H1 (cell line): ENCODE measurements at regions not wholly inside any gene's neighbourhood (a gene's known extent, or its start where the extent isn't known, plus 50 kb on each side); places are given as distances from the start of the nearest gene placed in this dataset.

Experiments used
- ASH2L ChIP-seq: fragments of 200-600, 300-600 bp; sonication (generic); IDR thresholded peaks from one replicate; pipeline ENCODE4 v1.7.1; 2017; ENCODE audit warnings: low read length
- CEBPB ChIP-seq: IDR thresholded peaks from 2 replicates; pipeline ENCODE4 v1.6.1; 2012; ENCODE audit warnings: low read depth, low read length
- CHD2 ChIP-seq: IDR thresholded peaks from 2 replicates; pipeline ENCODE4 v1.6.1; 2012; ENCODE audit warnings: low read length, improper control_type of control experiment
- TCF12 ChIP-seq: IDR thresholded peaks from 2 replicates; pipeline ENCODE4 v1.6.1; 2011; ENCODE audit warnings: low read depth, mild to moderate bottlenecking, low read length
- TF ChIP-seq, protein P1 (sequence below): fragments of 300-600 bp; sonication (generic); IDR thresholded peaks from 2 replicates; pipeline ENCODE4 v1.7.1; 2012; ENCODE audit warnings: low read length, moderate library complexity, mild to moderate bottlenecking, inconsistent platforms; ENCODE audit not compliant: insufficient replicate concordance
- TF ChIP-seq, protein P2 (sequence below): IDR thresholded peaks from 2 replicates; pipeline ENCODE4 v1.6.1; 2012; ENCODE audit warnings: inconsistent platforms

DNA sequence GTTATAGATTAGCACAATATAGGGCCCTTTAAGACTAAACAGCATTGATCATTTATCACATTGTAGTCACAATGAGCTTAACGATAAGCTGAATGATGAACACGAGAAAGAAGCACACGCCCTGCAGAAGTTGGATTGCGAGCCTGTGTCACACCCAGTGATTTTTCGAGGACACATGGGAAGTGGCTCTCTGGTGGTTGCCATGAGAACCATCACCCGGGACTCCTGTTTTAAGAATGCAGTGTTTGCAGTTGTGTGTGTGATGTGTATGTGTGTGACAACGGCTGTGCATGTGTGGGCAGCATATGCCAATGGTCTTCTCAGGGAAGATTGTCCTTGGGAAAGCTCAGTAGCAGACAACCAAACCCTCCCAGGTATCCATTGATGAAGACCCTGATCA lies 69.2 kb downstream of the PDCL3 start (continued):
- TF ChIP-seq, protein P1, sequence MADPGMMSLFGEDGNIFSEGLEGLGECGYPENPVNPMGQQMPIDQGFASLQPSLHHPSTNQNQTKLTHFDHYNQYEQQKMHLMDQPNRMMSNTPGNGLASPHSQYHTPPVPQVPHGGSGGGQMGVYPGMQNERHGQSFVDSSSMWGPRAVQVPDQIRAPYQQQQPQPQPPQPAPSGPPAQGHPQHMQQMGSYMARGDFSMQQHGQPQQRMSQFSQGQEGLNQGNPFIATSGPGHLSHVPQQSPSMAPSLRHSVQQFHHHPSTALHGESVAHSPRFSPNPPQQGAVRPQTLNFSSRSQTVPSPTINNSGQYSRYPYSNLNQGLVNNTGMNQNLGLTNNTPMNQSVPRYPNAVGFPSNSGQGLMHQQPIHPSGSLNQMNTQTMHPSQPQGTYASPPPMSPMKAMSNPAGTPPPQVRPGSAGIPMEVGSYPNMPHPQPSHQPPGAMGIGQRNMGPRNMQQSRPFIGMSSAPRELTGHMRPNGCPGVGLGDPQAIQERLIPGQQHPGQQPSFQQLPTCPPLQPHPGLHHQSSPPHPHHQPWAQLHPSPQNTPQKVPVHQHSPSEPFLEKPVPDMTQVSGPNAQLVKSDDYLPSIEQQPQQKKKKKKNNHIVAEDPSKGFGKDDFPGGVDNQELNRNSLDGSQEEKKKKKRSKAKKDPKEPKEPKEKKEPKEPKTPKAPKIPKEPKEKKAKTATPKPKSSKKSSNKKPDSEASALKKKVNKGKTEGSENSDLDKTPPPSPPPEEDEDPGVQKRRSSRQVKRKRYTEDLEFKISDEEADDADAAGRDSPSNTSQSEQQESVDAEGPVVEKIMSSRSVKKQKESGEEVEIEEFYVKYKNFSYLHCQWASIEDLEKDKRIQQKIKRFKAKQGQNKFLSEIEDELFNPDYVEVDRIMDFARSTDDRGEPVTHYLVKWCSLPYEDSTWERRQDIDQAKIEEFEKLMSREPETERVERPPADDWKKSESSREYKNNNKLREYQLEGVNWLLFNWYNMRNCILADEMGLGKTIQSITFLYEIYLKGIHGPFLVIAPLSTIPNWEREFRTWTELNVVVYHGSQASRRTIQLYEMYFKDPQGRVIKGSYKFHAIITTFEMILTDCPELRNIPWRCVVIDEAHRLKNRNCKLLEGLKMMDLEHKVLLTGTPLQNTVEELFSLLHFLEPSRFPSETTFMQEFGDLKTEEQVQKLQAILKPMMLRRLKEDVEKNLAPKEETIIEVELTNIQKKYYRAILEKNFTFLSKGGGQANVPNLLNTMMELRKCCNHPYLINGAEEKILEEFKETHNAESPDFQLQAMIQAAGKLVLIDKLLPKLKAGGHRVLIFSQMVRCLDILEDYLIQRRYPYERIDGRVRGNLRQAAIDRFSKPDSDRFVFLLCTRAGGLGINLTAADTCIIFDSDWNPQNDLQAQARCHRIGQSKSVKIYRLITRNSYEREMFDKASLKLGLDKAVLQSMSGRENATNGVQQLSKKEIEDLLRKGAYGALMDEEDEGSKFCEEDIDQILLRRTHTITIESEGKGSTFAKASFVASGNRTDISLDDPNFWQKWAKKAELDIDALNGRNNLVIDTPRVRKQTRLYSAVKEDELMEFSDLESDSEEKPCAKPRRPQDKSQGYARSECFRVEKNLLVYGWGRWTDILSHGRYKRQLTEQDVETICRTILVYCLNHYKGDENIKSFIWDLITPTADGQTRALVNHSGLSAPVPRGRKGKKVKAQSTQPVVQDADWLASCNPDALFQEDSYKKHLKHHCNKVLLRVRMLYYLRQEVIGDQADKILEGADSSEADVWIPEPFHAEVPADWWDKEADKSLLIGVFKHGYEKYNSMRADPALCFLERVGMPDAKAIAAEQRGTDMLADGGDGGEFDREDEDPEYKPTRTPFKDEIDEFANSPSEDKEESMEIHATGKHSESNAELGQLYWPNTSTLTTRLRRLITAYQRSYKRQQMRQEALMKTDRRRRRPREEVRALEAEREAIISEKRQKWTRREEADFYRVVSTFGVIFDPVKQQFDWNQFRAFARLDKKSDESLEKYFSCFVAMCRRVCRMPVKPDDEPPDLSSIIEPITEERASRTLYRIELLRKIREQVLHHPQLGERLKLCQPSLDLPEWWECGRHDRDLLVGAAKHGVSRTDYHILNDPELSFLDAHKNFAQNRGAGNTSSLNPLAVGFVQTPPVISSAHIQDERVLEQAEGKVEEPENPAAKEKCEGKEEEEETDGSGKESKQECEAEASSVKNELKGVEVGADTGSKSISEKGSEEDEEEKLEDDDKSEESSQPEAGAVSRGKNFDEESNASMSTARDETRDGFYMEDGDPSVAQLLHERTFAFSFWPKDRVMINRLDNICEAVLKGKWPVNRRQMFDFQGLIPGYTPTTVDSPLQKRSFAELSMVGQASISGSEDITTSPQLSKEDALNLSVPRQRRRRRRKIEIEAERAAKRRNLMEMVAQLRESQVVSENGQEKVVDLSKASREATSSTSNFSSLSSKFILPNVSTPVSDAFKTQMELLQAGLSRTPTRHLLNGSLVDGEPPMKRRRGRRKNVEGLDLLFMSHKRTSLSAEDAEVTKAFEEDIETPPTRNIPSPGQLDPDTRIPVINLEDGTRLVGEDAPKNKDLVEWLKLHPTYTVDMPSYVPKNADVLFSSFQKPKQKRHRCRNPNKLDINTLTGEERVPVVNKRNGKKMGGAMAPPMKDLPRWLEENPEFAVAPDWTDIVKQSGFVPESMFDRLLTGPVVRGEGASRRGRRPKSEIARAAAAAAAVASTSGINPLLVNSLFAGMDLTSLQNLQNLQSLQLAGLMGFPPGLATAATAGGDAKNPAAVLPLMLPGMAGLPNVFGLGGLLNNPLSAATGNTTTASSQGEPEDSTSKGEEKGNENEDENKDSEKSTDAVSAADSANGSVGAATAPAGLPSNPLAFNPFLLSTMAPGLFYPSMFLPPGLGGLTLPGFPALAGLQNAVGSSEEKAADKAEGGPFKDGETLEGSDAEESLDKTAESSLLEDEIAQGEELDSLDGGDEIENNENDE: no peak
- TF ChIP-seq CEBPB: no peak
- TF ChIP-seq TCF12: no peak
- no peak for TF ChIP-seq CHD2
- TF ChIP-seq, protein P2, sequence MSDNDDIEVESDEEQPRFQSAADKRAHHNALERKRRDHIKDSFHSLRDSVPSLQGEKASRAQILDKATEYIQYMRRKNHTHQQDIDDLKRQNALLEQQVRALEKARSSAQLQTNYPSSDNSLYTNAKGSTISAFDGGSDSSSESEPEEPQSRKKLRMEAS: no peak
- no peak for TF ChIP-seq ASH2L
